Spleen (tissue), 11 donors: ENCODE measurements at regions not wholly inside any gene's neighbourhood (a gene's known extent, or its start where the extent isn't known, plus 50 kb on each side); places are given as distances from the start of the nearest gene placed in this dataset.

Experiments
- DNase-seq: peaks from one replicate; pipeline ENCODE4 v3.0.0-alpha.2; 2020
- H3K27ac ChIP-seq, 8 donors: fragments of 200-600 bp; sonication (generic) in 7 of 8; 1 replicate in 4 of 8; 2 replicates in 4 of 8; pipeline versions ENCODE4 v1.5.0 to v1.8.0; 2016 to 2021; ENCODE audit warnings: inconsistent platforms in 4 of 8, mild to moderate bottlenecking in 4 of 8, moderate library complexity in 1 of 8
- H3K27me3 ChIP-seq, 7 donors: fragments of 200-600 bp; sonication (generic) in 6 of 7; replicated peaks in 1 of 7; 1 replicate in 4 of 7; 2 replicates in 3 of 7; pipeline versions ENCODE4 v1.5.0 to v1.8.0; 2016 to 2021; ENCODE audit warnings: inconsistent platforms in 3 of 7, mild to moderate bottlenecking in 1 of 7
- H3K36me3 ChIP-seq, 6 donors: fragments of 200-600 bp; sonication (generic) in 5 of 6; 1 replicate in 4 of 6; 2 replicates in 2 of 6; pipeline versions ENCODE4 v1.5.0 to v1.8.0; 2016 to 2021; ENCODE audit warnings: inconsistent platforms in 2 of 6
- H3K4me1 ChIP-seq, 6 donors: fragments of 200-600 bp; sonication (generic) in 5 of 6; 1 replicate in 3 of 6; 2 replicates in 3 of 6; pipeline versions ENCODE4 v1.5.0 to v1.8.0; 2016 to 2021; ENCODE audit warnings: inconsistent platforms in 3 of 6
- H3K4me3 ChIP-seq, 8 donors: fragments of 200-600 bp; sonication (generic) in 7 of 8; 1 replicate in 4 of 8; 2 replicates in 4 of 8; pipeline versions ENCODE4 v1.5.0 to v1.8.0; 2016 to 2021; ENCODE audit warnings: inconsistent platforms in 4 of 8, mild to moderate bottlenecking in 4 of 8, moderate library complexity in 2 of 8
- H3K9me3 ChIP-seq, 8 donors: fragments of 200-600 bp; sonication (generic) in 7 of 8; 1 replicate in 4 of 8; 2 replicates in 4 of 8; pipeline versions ENCODE4 v1.5.0 to v1.8.0; 2016 to 2021; ENCODE audit warnings: inconsistent platforms in 4 of 8
- CTCF ChIP-seq, 11 experiments: fragments of 200-600 bp in 7 of 11; fragments of 450-650 bp in 4 of 11; sonication (generic) in 4 of 11; IDR thresholded peaks in 8 of 11; conservative IDR thresholded peaks in 3 of 11; 1 replicate in 7 of 11; 2 replicates in 4 of 11; pipeline versions ENCODE4 v1.4.0 to v1.8.0; 2016 to 2021; ENCODE audit warnings: antibody characterized with exemption in 11 of 11, inconsistent platforms in 4 of 11, mild to moderate bottlenecking in 1 of 11
- POLR2A ChIP-seq, 3 donors: fragments of 450-650 bp; IDR thresholded peaks; one replicate each; pipeline ENCODE4 v1.5.1; 2017; ENCODE audit warnings: antibody characterized with exemption in 3 of 3, mild to moderate bottlenecking in 1 of 3
- POLR2AphosphoS5 ChIP-seq, 3 donors: sonication (generic); formaldehyde crosslinking; IDR thresholded peaks; one replicate each; pipeline ENCODE4 v1.5.1; 2017; ENCODE audit warnings: antibody characterized with exemption in 3 of 3
- WGBS, 5 donors: extraction: QIAGEN DNeasy Blood & Tissue Kit in 3 of 5; methylation state at CpG; one replicate each; pipeline versions ENCODE4 v1.1.5 to v1.1.7; 2013 to 2018; 5-methylcytosine and 5-hydroxymethylcytosine counted together
- intact Hi-C: fragments of 100-400 bp; cut with DNase I; formaldehyde crosslinking; loops from one replicate; pipeline ENCODE4 v1.15.0; 2023; ENCODE audit warnings: low total_unique reads
- donor health status: healthy with polysubstance abuse.
- donor health status: DM: no; HTN: no; CAD: no; lungs with moderate emphysema.
- donor health status: DM: no; HTN: no; CAD: no.
- donor health status: Bipolar disorder and iron deficiency.
- donor health status: healthy.
- donor health status: DM: no; HTN: no; CAD: no.
- donor health status: DM: yes; HTN: yes; CAD: no.

GRCh38 chr3:124594581-124594980 lies 135.7 kb upstream of the UMPS start:
- DNase-seq, result no peak
- Histone ChIP-seq H3K27me3 (peaks cover 0 to 6% (median 0%) of the 10 kb centered on the region in 7 donors), H3K9me3 (no peaks in the 10 kb centered on the region), H3K4me1 (peaks cover 0 to 11% (median 0%) of the 10 kb centered on the region in 6 donors), H3K27ac (no peak overlapping the region), H3K36me3 (no peaks in the 10 kb centered on the region), H3K4me3 (no peak overlapping the region)
- TF ChIP-seq POLR2AphosphoS5 (IDR thresholded peaks at IDR 0.05), result no peak
- no peak for TF ChIP-seq CTCF (IDR thresholded peaks at IDR 0.05 in 8 of 11, conservative IDR thresholded peaks at IDR 0.05 in 3 of 11)
- TF ChIP-seq POLR2A (IDR thresholded peaks at IDR 0.05), result no peak
- intact Hi-C loops, result no loop called here
- whole genome bisulfite sequencing, 5 donors, result 74 to 100% (median 87%) methylated on average over 1 of the region's 1 CpG

GRCh38 chr3:124597273-124597672 lies 133.0 kb upstream of the UMPS start:
- no peaks in the 10 kb centered on the region for H3K36me3 ChIP-seq
- TF ChIP-seq POLR2AphosphoS5 (IDR thresholded peaks at IDR 0.05), result no peak
- TF ChIP-seq CTCF (IDR thresholded peaks at IDR 0.05 in 8 of 11, conservative IDR thresholded peaks at IDR 0.05 in 3 of 11), result no peak
- TF ChIP-seq POLR2A (IDR thresholded peaks at IDR 0.05), result no peak
- intact Hi-C loops, result no loop called here
- DNase-seq, result no peak
- peaks cover 0 to 6% (median 0%) of the 10 kb centered on the region in 7 donors for H3K27me3 ChIP-seq
- WGBS, 5 donors, result 47 to 70% (median 69%) methylated on average over 3 of the region's 3 CpGs
- no peak overlapping the region for H3K27ac ChIP-seq
- no peaks in the 10 kb centered on the region for H3K9me3 ChIP-seq
- peaks cover 0 to 18% (median 0%) of the 10 kb centered on the region in 6 donors for H3K4me1 ChIP-seq
- H3K4me3 ChIP-seq, result no peak overlapping the region

GRCh38 chr3:124597979-124598378 lies 132.3 kb upstream of the UMPS start:
- H3K4me1 ChIP-seq, result peaks cover 0 to 18% (median 0%) of the 10 kb centered on the region in 6 donors
- no peaks in the 10 kb centered on the region for H3K9me3 ChIP-seq
- DNase-seq, result no peak
- WGBS, 5 donors, result 66 to 91% (median 74%) methylated on average over 3 of the region's 3 CpGs
- intact Hi-C loops, result no loop called here
- no peak overlapping the region for H3K4me3 ChIP-seq
- H3K36me3 ChIP-seq, result no peaks in the 10 kb centered on the region
- no peak overlapping the region for H3K27ac ChIP-seq
- TF ChIP-seq POLR2A (IDR thresholded peaks at IDR 0.05), result no peak
- TF ChIP-seq POLR2AphosphoS5 (IDR thresholded peaks at IDR 0.05), result no peak
- TF ChIP-seq CTCF (IDR thresholded peaks at IDR 0.05 in 8 of 11, conservative IDR thresholded peaks at IDR 0.05 in 3 of 11), result no peak
- H3K27me3 ChIP-seq, result peaks cover 0 to under 1% (median 0%) of the 10 kb centered on the region in 7 donors

- intact Hi-C loops, result no loop called here
- WGBS, 5 donors, result 85 to 93% (median 89%) methylated on average over 9 of the region's 9 CpGs
- H3K9me3 ChIP-seq, result no peaks in the 10 kb centered on the region
- H3K27ac ChIP-seq, result no peak overlapping the region
- no peak for DNase-seq
- no peaks in the 10 kb centered on the region for H3K36me3 ChIP-seq
- H3K4me1 ChIP-seq, result peaks cover 0 to 18% (median 0%) of the 10 kb centered on the region in 6 donors
- no peak overlapping the region for H3K4me3 ChIP-seq
- H3K27me3 ChIP-seq, result no peaks in the 10 kb centered on the region
- no peak for TF ChIP-seq POLR2A (IDR thresholded peaks at IDR 0.05)
- no peak for TF ChIP-seq CTCF (IDR thresholded peaks at IDR 0.05 in 8 of 11, conservative IDR thresholded peaks at IDR 0.05 in 3 of 11)
- no peak for TF ChIP-seq POLR2AphosphoS5 (IDR thresholded peaks at IDR 0.05)
Observed at GRCh38 chr3:124599147-124599765, 131.0 kb upstream of the UMPS start.
